ENCODE measurements at regions not wholly inside any gene's neighbourhood (a gene's known extent, or its start where the extent isn't known, plus 50 kb on each side); places are given as distances from the start of the nearest gene placed in this dataset.
"Not testable (repeated sequence)": the region's sequence is repeated elsewhere in the genome, so short reads cannot be mapped to it uniquely, and the experiment has no call there.

GRCh38 chr14:83909507-83909906 lies 1620.4 kb upstream of the FLRT2 start:
- DNase-seq (ENCODE audit: low read depth) = no peak

- DNase-seq (ENCODE audit: low read depth) = no peak
Observed at GRCh38 chr14:83912032-83912642, 1617.8 kb upstream of the FLRT2 start.

DNA sequence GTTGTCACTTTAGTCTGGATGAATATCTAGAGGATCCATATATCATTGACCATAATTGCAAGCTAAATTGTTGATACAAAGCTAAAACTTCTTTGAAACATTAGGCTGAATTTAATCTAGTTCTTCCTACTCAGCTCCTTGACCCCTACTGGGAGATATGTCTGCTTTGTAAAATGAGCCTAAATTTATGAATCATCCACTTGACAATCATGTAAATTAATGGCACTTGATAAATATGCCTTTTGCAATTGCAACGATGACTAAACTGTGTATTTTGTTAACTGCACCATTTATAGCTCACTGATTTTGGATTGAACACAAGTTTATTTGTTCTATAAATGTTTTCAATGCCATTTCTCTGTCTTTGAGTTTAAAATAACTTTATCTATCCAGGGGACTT lies 1616.5 kb upstream of the FLRT2 start:
- no peak for DNase-seq (ENCODE audit: low read depth)

DNA sequence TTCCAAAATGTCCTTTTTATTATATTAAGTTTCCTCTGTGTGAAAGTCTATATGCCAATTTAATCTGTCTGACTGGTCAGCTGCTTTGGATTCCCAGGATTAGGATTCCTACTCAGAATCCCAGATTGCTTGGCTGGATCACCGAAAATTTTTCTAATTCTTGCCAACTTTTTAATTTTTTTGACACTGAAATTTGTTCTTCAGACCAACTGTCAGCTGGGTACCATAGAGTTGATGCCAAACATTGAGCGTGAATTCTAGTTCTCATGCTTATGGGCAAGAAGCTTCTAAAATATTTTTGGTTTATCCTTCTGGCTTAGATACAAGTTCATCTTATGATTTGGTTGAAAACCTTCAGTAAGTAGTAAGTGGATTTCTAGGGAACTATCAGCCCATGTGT lies 1611.4 kb upstream of the FLRT2 start:
- DNase-seq (ENCODE audit: low read depth) = no peak

GRCh38 chr14:83919675-83920074 lies 1610.3 kb upstream of the FLRT2 start:
- not testable (repeated sequence) for DNase-seq (ENCODE audit: low read depth)

DNA sequence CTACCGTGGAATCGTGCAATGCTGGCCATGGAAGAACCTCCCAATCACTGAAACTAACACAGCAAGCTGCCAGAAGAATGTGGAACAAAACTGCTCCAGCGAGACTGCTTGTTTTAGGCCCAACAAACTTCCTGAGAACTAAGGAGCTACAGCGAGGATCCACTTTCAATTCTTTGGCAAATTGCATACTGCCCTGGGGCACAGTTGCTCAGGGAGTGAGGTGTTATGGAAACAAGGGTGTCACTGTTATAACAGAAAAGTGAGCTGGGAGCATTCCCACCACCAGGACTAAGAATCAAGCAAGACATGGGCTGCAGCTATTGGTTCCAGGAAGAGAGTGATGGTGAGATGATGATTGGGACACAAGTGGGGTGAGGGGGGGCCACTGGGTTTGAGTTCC lies 1606.1 kb upstream of the FLRT2 start:
- DNase-seq (ENCODE audit: low read depth) = no peak

DNA sequence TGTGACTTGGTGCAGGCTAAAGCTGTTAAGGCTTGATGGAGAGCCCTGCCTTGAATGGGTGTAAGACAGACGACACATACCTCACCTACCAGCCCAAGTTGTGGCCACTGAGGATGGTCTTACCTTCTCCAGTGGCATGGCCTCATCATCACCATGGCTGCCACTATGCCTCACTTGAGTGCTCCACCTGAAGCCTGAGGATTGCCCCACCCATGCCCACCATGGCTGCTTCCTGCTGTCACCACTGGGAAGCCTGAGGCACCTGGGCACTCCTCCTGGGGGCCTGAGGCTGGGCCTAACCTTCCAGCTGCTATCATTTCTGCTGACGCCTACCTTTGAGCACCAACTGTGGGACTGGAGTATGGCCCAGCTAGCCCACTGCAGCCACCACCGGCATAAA lies 1605.7 kb upstream of the FLRT2 start:
- DNase-seq (ENCODE audit: low read depth) = no peak

DNA sequence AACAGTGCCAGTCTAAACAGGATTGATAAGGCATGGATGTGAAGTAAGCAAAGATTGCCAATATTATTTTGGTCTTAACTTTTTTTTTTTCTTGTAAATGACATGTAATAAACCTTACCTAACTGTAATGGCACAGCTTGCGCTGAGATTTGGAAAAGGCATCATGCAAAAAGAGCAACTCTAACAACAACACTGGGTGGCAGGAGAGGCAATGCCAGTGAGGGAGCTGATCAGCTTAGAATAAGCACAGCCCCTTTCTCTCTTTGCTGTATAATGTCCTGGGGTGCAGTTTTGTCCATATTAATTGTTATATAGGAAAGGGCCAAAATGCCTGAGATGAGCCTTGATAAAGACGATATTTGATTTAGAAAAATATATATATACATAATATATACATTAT lies 1589.7 kb upstream of the FLRT2 start:
- no peak for DNase-seq (ENCODE audit: low read depth)

- DNase-seq (ENCODE audit: low read depth) = no peak
Observed at GRCh38 chr14:83958359-83958758, 1571.6 kb upstream of the FLRT2 start.

DNA sequence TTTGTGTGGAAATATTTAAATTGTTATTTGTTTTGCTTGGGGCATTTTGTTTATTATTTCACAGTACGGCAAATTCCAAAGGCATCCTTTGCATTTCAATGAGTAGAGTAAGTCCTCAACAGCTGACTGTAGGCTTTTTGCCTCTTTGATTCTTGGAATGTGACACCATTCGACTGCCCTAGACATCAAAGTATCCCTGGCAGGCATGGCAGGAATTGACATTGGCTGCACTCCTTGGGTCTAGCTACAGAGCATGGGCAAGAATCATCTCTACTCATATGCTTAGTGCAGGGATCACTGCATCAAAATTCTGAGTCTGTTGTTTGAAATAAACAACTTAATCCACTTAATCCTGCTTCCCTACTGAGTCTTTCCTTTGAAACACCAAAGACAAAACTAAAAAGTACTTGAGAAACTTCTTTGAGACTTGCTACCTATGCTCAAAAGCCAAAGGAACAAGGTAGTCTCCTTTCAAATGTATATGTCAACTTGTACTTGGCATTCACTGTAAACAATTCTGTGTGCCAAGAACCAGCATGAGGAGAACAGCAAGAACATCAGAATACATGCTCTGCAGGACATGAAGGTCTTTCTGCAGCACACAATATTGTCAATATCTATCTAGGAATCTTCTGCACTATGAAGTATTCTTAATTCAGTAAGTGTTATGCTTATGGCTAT lies 1569.0 kb upstream of the FLRT2 start:
- no peak for DNase-seq (ENCODE audit: low read depth)

DNA sequence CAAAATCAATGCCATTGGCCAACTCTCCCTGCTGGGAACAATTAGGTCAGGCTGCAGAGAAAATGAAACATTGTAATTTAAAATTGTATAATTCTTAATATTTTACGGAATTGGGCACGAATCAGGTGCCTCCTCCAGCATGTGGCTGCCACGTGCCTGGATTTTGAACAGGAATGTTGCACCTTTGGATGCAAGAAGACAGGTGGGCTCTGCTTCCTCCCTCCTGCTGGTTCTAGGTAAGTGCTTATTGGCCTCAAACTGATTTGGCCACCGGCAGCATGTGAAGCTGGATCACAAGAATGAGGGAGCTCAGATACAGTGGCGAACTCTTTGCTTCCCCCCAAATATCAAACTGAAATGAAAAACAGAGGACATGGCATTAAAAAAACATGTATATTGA lies 1559.9 kb upstream of the FLRT2 start:
- DNase-seq (ENCODE audit: low read depth) = no peak

- no peak for DNase-seq (ENCODE audit: low read depth)
Observed at GRCh38 chr14:83972631-83973030, 1557.3 kb upstream of the FLRT2 start.

DNA sequence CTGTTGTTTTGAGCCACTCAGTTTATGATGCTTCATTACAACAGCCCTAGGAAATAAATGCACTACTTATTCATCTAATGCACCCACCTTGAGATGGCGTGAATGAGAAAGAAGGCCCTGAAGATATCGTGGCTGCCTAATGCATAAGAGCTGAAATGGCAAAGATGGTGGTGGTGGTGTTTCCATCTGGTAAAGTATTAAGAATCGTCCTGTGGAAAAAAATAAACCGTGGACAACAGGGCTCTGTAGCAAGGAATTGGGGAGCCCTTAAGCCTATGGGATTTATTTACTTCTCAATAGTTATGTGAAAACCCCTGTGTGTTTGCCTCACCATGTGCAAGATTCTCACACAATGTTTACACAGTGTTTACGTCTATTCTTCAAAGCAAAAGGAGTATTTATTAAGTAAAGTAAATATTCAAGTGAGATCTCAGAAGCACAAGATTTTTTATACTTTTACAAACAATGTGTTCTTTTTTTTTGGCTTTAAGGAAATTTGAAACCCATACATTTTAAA lies 1555.2 kb upstream of the FLRT2 start:
- no peak for DNase-seq (ENCODE audit: low read depth)

GRCh38 chr14:83975435-83975834 lies 1554.5 kb upstream of the FLRT2 start:
- no peak for DNase-seq (ENCODE audit: low read depth)

GRCh38 chr14:83975841-83976770 lies 1553.8 kb upstream of the FLRT2 start:
- no peak for DNase-seq (ENCODE audit: low read depth)

DNA sequence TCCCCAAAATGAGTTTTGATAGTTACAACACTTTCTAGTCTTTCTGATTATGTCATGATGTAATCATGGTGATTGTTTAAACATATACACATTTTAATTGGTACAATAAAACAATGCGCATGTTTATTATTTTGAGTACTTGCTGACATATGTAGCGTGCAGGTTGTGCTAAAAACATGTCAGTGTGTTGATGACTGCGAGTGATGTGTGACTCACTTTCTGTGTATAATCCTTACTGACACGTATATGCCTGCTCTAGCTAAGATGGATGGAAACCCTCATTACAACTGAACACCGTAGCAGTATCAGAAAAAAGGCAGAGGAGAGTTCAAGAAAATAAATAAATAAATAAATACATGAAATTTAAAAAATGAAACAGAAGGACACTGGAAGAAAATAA lies 1552.4 kb upstream of the FLRT2 start:
- DNase-seq (ENCODE audit: low read depth) = no peak

DNA sequence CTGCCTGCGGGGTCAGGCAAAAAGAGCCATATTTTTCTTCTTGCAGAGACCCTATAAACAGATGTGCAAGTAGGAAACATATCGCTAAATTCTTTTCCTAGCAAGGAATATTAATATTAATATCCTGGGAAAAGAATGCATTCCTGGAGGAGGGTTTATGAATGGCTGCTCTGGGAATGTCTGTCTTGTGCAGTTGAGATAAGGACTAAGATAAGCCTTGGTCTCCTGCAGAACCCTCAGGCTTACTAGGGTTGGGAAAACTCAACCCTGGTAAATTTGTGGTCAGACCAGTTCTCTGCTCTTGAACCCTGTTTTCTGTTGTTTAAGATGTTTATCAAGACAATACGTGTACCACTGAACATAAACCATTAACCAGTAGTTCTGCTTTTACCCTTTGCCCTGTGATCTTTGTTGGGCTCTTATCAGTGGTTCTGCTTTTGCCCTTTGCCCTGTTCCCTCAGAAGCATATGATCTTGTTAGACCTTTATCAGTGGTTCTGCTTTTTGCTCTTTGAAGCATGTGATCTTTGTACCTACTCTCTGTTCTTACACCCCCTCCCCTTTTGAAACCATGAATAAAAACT lies 1548.2 kb upstream of the FLRT2 start:
- DNase-seq (ENCODE audit: low read depth) = not testable (repeated sequence)

- no peak for DNase-seq (ENCODE audit: low read depth)
Observed at GRCh38 chr14:83988275-83988674, 1541.7 kb upstream of the FLRT2 start.

- DNase-seq (ENCODE audit: low read depth) = no peak
Observed at GRCh38 chr14:83991666-83992065, 1538.3 kb upstream of the FLRT2 start.

DNA sequence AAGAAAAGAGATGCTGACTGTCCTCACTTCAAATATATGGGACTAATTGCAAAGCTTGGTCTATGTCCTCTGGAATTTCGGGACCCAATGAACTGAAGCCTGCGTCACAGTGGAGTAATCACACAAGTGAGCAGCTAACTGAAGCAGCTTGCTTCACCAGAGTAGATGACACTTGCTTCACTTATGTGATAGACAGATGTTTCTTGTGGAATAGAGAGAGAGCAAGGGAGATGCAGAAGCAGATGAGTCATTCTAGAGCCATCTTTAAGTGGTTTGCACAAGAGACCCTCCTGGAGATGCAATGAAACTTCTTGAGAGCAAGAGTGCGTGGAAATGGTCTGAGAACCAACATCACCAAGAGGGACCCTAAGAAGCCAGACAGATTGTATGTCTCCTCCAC lies 1537.1 kb upstream of the FLRT2 start:
- DNase-seq (ENCODE audit: low read depth) = no peak

GRCh38 chr14:83993545-83993944 lies 1536.4 kb upstream of the FLRT2 start:
- no peak for DNase-seq (ENCODE audit: low read depth)

GRCh38 chr14:83994020-83994419 lies 1535.9 kb upstream of the FLRT2 start:
- DNase-seq (ENCODE audit: low read depth) = no peak
